Endodermal cell (in vitro differentiated cells): ENCODE measurements at regions not wholly inside any gene's neighbourhood (a gene's known extent, or its start where the extent isn't known, plus 50 kb on each side); places are given as distances from the start of the nearest gene placed in this dataset.

Source experiments
- DNase-seq: peaks from one replicate; pipeline ENCODE4 v3.0.0-alpha.2; 2017
- H3K27ac ChIP-seq: 2 replicates; pipeline ENCODE4 v1.5.1; 2013; ENCODE audit warnings: mild to moderate bottlenecking, low read depth, low read length, moderate library complexity
- H3K27me3 ChIP-seq: 2 replicates; pipeline ENCODE4 v1.6.1; 2013; ENCODE audit warnings: mild to moderate bottlenecking, low read length, moderate library complexity; ENCODE audit not compliant: insufficient read depth, control insufficient read depth, poor library complexity, severe bottlenecking
- H3K36me3 ChIP-seq: 2 replicates; pipeline ENCODE4 v1.7.0; 2013; ENCODE audit warnings: mild to moderate bottlenecking, low read length, moderate library complexity; ENCODE audit not compliant: control insufficient read depth, insufficient read depth
- H3K4me1 ChIP-seq: one replicate; pipeline ENCODE4 v1.7.0; 2013; ENCODE audit warnings: low read length; ENCODE audit not compliant: control insufficient read depth, insufficient read depth
- H3K4me3 ChIP-seq: 2 replicates; pipeline ENCODE4 v1.5.1; 2013; ENCODE audit warnings: mild to moderate bottlenecking, low read length, moderate library complexity
- H3K9ac ChIP-seq: 2 replicates; pipeline ENCODE4 v1.6.1; 2013; ENCODE audit warnings: mild to moderate bottlenecking, low read length, moderate library complexity; ENCODE audit not compliant: poor library complexity, severe bottlenecking; ENCODE audit errors: extremely low read depth
- H3K9me3 ChIP-seq: 2 replicates; pipeline ENCODE4 v1.6.1; 2013; ENCODE audit warnings: mild to moderate bottlenecking, low read length, moderate library complexity; ENCODE audit not compliant: control insufficient read depth
- H3K27ac Mint-ChIP-seq: 2 replicates; pipeline ENCODE4 v1.8.0; 2020; ENCODE audit warnings: mixed read lengths
- H3K27me3 Mint-ChIP-seq: 2 replicates; pipeline ENCODE4 v1.8.0; 2021; ENCODE audit warnings: mild to moderate bottlenecking, mixed read lengths; ENCODE audit not compliant: insufficient read depth
- H3K36me3 Mint-ChIP-seq: 2 replicates; pipeline ENCODE4 v1.8.0; 2020; ENCODE audit warnings: low read depth, mixed read lengths
- H3K4me1 Mint-ChIP-seq: 2 replicates; pipeline ENCODE4 v1.8.0; 2020; ENCODE audit warnings: mixed read lengths
- H3K4me3 Mint-ChIP-seq: 2 replicates; pipeline ENCODE4 v1.8.0; 2020; ENCODE audit warnings: mild to moderate bottlenecking, moderate library complexity, mixed read lengths
- H3K9me3 Mint-ChIP-seq: 2 replicates; pipeline ENCODE4 v1.8.0; 2020; ENCODE audit warnings: mild to moderate bottlenecking, mixed read lengths
- CTCF ChIP-seq: fragments of 200-600 bp; sonication (generic); conservative IDR thresholded peaks from 2 replicates; pipeline ENCODE4 v1.5.0; 2021; ENCODE audit warnings: antibody characterized with exemption, mild to moderate bottlenecking
- WGBS, 2 experiments: methylation state at CpG; one replicate each; pipeline versions ENCODE4 v1.1.5 to v1.1.7; 2013; ENCODE audit warnings: missing lambda C conversion rate in 2 of 2, mixed read lengths in 1 of 2; ENCODE audit not compliant: insufficient coverage in 1 of 2, insufficient read length in 1 of 2; 5-methylcytosine and 5-hydroxymethylcytosine counted together

GRCh38 chr12:107543416-107543815 is 142.2 kb upstream of the PWP1 start:
- no peaks in the 10 kb centered on the region for H3K9me3 Mint-ChIP-seq
- Histone ChIP-seq H3K36me3 (no peaks in the 10 kb centered on the region), H3K9ac (no peak overlapping the region), H3K4me1 (peaks cover 2% of the 10 kb centered on the region), H3K27ac (no peak overlapping the region), H3K27me3 (no peaks in the 10 kb centered on the region), H3K4me3 (no peak overlapping the region), H3K9me3 (no peaks in the 10 kb centered on the region)
- DNase-seq = peak; percentile 14
- H3K4me3 Mint-ChIP-seq = no peak overlapping the region
- H3K27me3 Mint-ChIP-seq = peaks cover 10% of the 10 kb centered on the region
- 88 to 97% methylated on average over 5 of the region's 5 CpGs for WGBS, 2 experiments
- TF ChIP-seq CTCF = no peak
- H3K27ac Mint-ChIP-seq = no peak overlapping the region
- H3K4me1 Mint-ChIP-seq = peaks cover 3% of the 10 kb centered on the region
- H3K36me3 Mint-ChIP-seq = no peaks in the 10 kb centered on the region

GRCh38 chr12:107543841-107544240 is 141.8 kb upstream of the PWP1 start:
- TF ChIP-seq CTCF = peak; percentile 50
- Mint-ChIP-seq H3K4me3 (no peak overlapping the region), H3K27me3 (peaks cover 10% of the 10 kb centered on the region), H3K36me3 (no peaks in the 10 kb centered on the region), H3K9me3 (no peaks in the 10 kb centered on the region), H3K27ac (no peak overlapping the region), H3K4me1 (peaks cover 3% of the 10 kb centered on the region)
- Histone ChIP-seq H3K9ac (no peak overlapping the region), H3K4me1 (peaks cover 2% of the 10 kb centered on the region), H3K4me3 (no peak overlapping the region), H3K27ac (no peak overlapping the region), H3K9me3 (no peaks in the 10 kb centered on the region), H3K27me3 (no peaks in the 10 kb centered on the region), H3K36me3 (no peaks in the 10 kb centered on the region)
- 92 to 100% methylated on average over 1 to 4 of the region's 4 CpGs for WGBS, 2 experiments
- DNase-seq = no peak

- H3K36me3 Mint-ChIP-seq = no peaks in the 10 kb centered on the region
- H3K4me1 Mint-ChIP-seq = no peaks in the 10 kb centered on the region
Measured at GRCh38 chr12:107544937-107545336, 140.7 kb upstream of the PWP1 start.

More at GRCh38 chr12:107544937-107545336, 140.7 kb upstream of the PWP1 start:
- DNase-seq = peak; percentile 1
- no peaks in the 10 kb centered on the region for H3K27me3 ChIP-seq
- TF ChIP-seq CTCF = no peak
- no peaks in the 10 kb centered on the region for H3K9me3 Mint-ChIP-seq
- no peak overlapping the region for H3K4me3 Mint-ChIP-seq
- no peaks in the 10 kb centered on the region for H3K36me3 ChIP-seq
- 79 to 100% methylated on average over 1 to 2 of the region's 2 CpGs for WGBS, 2 experiments
- H3K27ac Mint-ChIP-seq = no peak overlapping the region
- H3K4me1 ChIP-seq = no peaks in the 10 kb centered on the region
- H3K9ac ChIP-seq = no peak overlapping the region
- no peak overlapping the region for H3K4me3 ChIP-seq
- no peak overlapping the region for H3K27ac ChIP-seq
- no peaks in the 10 kb centered on the region for H3K9me3 ChIP-seq
- peaks cover 10% of the 10 kb centered on the region for H3K27me3 Mint-ChIP-seq
